ENCODE measurements at regions not wholly inside any gene's neighbourhood (a gene's known extent, or its start where the extent isn't known, plus 50 kb on each side); places are given as distances from the start of the nearest gene placed in this dataset.

DNA sequence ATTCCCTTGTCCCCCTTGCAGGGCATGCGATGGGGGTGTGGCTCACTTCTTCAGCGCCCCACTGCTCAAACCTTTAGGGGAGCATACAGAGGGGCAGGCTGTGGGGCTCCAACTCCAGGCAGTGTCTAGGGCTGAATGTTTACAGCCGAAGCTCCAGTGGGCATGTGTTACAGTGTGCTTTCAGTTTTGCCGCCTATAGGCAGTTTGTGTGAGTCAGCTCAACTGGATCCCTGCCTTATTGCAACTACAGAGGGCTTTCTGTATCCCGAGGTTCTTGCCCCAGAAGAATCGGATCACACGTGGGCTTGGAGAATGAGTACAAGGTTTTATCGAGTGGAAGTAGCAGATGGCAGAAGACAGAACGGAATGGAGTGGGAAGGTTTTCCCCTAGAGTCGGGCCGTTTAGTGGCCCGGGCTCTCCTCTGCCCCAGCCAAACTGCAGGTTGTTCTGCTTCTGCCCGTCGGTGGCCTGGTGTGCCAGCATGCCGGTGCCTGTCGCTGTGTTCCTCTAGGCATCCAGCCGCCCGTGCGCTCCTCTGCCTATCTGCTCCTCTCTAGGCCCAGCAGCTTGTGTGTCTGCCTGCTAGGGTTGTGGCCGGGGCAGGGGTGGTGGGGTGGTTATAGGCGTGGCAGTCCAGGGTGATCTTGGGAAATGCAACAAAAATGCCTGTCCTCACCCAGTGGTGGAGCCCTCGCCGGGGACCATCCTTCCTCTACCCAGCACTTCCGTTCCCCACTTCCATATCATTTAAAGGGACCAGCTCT is 435.9 kb upstream of the SGCG start:
- TF ChIP-seq POLR2A (IDR thresholded peaks at IDR 0.05) (no peak), EP300 (IDR thresholded peaks at IDR 0.05) (no peak)
- TF ChIP-seq, protein P1, sequence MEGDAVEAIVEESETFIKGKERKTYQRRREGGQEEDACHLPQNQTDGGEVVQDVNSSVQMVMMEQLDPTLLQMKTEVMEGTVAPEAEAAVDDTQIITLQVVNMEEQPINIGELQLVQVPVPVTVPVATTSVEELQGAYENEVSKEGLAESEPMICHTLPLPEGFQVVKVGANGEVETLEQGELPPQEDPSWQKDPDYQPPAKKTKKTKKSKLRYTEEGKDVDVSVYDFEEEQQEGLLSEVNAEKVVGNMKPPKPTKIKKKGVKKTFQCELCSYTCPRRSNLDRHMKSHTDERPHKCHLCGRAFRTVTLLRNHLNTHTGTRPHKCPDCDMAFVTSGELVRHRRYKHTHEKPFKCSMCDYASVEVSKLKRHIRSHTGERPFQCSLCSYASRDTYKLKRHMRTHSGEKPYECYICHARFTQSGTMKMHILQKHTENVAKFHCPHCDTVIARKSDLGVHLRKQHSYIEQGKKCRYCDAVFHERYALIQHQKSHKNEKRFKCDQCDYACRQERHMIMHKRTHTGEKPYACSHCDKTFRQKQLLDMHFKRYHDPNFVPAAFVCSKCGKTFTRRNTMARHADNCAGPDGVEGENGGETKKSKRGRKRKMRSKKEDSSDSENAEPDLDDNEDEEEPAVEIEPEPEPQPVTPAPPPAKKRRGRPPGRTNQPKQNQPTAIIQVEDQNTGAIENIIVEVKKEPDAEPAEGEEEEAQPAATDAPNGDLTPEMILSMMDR (IDR thresholded peaks at IDR 0.05) = no peak
